Left forelimb (tissue), 1 donor: ENCODE measurements at regions not wholly inside any gene's neighbourhood (a gene's known extent, or its start where the extent isn't known, plus 50 kb on each side); places are given as distances from the start of the nearest gene placed in this dataset.
"Not testable (repeated sequence)": the region's sequence is repeated elsewhere in the genome, so short reads cannot be mapped to it uniquely, and the experiment has no call there.

Experiments
- DNase-seq: peaks from one replicate; pipeline ENCODE4 v3.0.0-alpha.2; 2018; ENCODE audit warnings: low spot score

DNA sequence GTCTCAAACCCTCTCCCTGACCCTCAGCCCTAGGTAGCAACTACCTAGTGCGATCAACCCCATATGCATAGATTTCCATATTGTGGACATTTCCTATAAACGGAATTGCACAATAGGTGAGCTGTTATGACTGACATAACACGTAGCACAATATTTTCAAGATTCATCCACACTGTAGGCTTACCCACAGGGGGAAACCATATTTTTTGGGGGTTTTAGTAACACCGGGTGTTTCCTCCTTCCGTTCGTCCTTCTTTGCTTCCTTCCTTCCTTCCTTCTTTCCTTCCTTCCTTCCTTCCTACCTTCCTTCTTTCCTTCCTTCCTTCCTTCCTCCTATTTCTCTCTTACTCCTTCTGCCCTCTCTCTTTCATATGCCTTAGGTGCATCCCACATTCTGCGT, 524.2 kb downstream of the CWH43 start:
- DNase-seq = peak; percentile 48

DNA sequence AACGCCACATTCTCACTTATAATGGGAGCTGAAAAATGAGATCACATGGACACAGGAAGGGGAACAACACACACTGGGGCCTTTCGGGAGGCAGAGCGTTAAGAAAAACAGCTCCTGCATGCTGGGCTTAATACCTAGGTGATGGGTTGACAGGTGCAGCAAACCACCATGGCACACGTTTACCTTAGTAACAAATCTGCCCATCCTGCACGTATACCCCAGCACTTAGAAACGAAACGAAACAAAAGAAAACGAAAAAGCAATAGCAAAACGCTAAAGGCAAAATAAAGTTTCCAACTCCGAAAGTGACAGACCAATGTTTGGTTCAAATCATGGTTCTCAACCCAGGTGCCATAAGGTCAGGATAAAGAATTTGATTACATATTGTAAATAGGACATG, 525.3 kb downstream of the CWH43 start:
- DNase-seq = peak; percentile 55

DNA sequence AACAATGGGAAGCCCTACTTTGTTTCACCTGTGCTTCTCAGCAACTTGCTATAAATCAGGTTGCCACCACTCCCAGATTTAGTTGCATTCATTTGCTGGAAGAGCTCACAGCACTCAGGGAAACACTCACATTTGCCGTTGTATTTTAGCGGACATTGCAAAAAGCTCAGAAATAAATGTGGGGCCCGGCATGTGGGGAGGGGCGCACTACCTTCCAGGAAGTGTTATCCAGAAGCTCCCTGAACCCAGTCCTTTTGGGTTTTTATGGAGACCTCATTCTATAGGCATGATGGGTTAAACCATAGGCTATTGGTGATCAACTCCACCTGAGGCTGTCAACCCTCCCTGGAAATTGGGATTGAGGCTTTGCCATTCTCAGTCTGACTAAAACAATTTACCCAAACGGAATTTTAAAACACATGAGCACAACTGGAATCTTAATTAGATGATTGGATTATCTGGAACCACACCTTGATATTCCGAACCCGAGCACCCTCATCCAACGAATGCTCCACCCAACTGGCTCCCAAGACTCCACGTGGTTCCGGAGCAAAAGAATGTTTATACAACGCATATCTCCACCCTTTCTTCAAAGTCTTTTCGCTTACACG, 525.9 kb downstream of the CWH43 start:
- peak; percentile 74 for DNase-seq

DNA sequence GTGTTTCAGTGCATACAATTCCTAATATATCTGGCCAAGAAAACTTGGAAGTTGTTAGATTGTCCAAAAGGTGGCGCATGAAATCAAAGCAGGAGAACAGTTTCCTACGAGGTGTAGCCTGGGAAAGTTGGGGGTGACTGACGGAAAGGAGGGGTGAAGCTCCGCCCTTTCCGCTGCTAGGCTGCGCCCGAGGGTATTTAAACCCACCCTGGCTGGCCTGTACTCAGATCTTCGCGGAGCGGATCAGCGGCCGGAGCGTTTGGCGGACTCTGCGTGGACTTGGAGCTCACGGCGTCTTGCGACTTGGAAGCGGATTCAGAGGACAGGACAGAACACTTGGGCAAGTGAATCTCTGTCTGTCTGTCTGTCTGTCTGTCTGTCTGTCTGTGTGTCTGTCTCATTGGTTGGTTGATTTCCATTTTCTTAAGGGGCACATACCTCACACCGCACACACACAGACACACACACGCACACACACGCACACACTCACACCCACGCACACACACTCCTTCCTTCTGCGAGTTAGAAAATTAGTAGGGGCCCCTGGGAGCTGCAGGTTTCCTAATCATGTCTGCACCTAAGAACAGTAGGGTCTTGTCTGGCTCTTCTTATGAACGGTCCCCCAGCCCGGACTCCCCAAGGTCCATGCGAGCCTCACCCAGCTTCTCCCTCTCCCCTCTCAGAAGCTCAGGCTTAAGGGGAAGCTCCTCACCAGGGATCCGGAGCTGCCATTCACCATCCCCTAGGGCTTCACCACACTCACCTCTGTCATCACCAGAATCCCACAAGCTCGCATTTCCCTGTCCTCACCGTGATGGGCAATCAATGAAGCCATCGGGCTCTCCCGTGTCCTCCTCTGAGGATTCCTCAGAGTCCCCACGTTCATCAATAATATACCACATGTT, 526.8 kb downstream of the CWH43 start:
- DNase-seq = peak; percentile 70

DNA sequence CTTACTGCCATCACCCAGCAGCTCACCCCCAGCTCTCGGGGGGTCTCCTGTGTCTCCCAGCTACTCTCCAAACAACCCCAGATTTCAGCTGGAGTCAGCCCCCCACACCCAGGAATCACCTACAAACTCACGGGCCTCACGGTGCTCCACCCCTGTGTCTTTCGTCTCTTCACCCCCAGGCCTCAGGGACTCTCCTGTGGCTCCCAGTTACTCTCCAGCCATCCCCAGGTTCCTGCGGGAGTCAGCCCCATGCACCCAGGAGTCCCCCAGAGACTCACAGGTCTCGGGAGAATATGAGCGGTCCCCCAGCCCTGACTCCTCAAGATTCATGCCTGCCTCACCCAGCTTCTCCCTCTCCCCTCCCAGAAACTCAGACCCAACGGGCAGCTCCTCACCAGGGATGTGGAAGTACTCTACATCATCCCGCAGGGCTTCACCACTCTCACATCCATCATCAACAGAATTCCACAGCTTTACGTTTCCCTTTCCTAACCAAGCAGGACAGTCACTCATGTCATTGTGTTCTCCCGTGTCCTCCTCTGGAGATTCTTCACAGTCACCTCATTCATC, 527.6 kb downstream of the CWH43 start:
- peak; percentile 65 for DNase-seq

DNA sequence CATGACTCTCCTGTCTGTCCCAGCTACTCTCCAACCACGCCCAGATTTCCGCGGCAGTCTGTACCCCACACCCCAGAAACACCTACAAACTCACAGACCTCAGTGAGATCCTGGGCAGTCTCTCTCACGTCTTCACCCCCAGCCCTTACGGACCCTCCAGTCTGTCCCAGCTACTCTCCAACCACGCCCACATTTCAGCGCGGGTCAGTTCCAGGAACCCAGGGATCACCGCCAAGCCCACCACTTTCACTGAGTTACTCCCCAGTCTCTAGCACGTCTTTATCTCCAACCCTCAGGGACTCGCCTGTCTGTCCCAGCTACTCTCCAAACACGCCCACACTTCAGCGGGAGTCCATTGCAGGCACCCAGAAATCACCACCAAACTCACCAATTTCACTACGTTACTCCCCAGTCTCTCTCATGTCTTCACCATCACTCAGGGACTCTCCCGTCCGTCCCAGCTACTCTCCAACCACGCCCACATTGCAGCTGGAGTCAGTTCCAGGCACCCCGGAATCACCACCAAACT, 528.2 kb downstream of the CWH43 start:
- DNase-seq = peak; percentile 87

DNA sequence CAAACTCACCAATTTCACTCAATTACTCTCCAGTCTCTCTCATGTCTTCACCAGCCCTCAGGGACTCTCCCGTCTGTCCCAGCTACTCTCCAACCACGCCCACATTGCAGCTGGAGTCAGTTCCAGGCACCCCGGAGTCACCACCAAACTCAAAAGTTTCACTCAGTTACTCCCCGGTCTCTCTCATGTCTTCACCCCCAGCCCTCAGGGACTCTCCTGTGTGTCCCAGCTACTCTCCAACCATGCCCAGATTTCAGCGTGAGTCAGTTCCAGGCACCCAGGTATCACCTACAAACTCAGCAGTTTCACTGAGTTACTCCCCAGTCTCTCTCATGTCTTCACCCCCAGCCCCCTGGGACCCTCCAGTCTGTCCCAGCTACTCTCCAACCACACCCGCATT, 528.8 kb downstream of the CWH43 start:
- peak; percentile 25 for DNase-seq

DNA sequence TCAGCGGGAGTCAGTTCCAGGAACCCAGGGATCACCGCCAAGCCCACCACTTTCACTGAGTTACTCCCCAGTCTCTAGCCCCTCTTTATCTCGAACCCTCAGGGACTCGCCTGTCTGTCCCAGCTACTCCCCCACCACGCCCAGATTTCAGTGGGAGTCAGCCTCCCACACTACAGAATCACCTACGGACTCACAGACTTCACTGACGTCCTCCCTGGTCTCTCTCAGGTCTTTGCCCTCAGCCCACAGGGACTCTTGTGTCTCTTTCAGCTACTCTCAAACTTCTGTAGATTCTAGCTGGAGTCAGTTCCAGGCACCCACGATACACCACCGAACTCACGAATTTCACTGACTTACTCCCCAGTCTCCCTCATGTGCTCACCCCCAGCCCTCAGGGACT, 529.2 kb downstream of the CWH43 start:
- not testable (repeated sequence) for DNase-seq

DNA sequence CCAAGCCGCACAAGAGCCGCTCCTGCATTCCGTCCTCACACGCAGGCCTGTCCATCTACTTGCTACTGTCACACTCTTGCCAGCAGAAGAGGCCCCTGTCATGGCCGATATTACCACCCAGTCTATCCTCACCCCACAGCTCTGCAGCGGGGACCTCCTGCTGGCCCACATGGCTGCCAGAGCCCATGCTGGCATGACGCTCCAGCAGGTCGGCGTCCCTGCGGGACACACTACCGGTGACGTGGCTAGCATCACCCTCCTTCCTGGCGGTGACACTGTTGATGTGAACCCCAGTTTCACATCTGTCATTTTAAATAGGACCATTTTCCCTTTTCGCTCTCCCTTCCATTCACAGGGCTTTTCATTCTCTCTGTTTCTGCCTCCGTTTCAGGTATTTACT, 530.0 kb downstream of the CWH43 start:
- DNase-seq = not testable (repeated sequence)

DNA sequence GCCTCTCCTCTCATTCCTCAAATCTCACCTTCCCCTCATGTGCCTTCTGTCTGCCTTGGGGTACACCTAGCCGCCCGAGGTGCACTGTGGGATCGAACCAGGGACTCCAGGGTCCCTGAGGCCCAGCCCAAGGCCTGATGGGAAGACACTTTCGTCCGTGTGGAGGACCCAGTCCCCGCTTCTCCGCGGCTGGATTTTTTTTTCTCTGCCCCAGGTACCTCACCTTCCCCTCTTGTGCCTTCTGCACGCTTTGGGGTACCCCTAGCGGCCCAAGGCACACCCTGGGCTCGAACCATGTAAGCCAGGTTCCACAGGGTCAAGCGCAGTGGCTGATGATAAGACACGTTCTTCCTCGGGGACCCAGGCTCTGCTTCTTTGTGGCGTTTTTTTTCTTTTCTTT, 530.7 kb downstream of the CWH43 start:
- DNase-seq = peak; percentile 48

DNA sequence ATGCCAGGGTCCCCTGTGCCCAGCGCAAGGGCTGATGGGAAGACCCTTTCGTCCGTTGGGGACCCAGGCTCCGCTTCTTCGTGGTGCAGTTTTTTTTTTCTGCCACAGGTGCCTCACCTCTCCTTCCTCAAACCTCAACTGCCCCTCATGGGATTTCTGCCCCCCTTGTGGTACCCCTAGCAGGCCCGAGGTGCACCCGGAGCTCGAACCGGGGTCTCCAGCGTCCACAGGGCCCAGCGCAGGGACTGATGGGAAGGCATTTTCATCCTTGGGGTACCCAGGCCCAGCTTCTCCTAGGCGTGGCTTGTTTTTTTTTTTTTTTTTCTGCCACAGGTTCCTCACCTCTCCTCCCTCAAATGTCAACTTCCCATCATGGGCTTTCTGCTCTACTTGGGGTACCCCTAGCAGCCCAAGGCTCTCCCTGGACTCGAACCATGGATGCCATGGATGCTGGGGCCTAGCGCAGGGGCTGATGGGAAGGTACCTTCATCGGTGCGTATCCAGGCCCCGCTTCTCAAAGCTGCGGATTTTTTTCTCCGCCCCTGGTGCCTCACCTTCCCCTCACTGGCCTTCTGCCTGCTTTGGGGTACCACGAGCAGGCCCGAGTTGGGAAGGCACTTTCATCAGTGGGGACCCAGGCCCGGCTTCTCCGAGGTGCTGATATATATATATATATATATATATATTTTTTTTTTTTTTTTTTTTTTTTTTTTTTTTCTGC, 531.6 kb downstream of the CWH43 start:
- DNase-seq = peak; percentile 28

DNA sequence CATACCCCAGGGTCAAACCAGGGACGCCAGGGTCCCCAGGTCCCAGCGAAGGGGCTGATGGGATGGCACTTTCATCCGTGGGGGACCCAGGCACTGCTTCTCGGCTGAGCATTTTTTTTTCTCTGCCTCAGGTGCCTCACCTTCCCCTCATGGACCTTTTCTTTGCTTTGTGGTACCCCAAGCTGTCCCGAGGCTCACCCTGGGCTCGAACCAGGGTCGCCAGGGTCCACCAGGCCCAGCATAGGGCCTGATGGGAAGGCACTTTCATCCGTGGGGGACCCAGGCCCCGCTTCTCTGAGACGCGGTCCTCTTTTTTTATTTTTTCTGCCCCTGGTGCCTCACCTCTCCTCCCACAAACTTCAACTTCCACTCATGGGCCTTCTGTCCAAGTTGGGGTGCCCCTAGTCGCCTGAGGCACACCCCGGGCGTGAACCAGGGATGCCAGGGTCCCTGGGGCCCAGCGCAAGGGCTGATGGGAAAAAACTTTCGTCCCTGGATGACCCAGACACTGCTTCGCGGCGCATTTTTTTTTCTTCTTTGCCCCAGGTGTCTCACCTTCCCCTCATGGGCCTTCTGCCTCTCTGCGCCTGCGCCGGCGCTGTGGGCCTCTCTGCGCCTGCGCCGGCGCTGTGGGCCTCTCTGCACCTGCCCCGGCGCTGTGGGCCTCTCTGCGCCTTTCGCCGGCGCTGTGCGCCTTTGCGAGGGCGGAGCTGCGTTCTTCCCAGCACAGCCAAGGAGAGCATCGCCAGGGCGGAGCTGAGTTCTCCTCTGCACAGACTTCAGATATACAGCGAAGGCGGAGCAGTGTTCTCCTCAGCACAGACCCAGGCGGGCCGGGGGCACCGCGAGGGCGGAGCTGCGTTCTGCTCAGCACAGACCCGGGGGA, 533.3 kb downstream of the CWH43 start:
- not testable (repeated sequence) for DNase-seq

DNA sequence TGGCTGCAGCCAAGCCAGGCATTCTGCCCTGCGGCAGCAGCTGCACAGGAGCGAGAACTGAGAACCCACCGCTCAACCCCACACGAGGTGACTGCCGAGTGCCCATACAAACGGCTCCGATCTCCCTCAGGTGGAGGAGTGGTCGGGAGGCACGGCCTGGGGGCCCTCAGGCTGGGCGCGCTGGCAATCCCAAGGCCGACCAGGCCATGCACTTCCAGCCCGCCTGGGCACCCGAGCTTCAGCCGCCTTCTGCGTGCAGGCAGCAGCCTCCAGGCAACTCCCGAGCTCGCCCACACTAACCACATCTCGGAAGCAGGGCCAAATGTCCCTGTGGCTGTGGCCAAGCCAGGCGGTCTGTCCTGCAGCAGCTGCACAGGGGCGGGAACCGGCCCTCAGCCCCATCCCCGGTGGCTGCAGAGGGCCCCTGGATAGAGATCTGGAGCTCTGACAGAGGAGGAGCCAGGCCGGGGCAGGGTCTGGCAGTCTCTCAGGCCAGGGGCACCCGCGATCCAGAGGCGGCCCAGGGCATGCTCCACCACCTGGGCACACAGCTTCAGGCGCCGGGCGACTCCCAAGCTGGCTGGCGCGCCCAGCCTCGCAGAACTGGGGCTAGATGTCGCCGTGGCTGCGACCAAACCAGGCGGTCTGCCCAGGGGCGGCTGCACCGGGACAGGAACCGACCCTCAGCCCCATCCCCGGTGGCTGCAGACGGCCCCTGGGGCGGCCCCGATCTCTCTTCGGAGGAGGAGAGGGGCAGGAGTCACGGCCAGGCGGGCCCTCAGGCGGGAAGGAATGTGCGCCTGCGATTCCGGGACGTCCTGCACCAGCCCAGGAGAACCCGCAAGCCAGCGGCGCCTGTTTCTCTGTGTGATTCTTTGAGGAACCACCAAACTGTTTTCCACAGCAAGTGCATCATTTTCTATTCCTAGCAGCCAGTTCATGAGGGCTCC, 538.0 kb downstream of the CWH43 start:
- not testable (repeated sequence) for DNase-seq

DNA sequence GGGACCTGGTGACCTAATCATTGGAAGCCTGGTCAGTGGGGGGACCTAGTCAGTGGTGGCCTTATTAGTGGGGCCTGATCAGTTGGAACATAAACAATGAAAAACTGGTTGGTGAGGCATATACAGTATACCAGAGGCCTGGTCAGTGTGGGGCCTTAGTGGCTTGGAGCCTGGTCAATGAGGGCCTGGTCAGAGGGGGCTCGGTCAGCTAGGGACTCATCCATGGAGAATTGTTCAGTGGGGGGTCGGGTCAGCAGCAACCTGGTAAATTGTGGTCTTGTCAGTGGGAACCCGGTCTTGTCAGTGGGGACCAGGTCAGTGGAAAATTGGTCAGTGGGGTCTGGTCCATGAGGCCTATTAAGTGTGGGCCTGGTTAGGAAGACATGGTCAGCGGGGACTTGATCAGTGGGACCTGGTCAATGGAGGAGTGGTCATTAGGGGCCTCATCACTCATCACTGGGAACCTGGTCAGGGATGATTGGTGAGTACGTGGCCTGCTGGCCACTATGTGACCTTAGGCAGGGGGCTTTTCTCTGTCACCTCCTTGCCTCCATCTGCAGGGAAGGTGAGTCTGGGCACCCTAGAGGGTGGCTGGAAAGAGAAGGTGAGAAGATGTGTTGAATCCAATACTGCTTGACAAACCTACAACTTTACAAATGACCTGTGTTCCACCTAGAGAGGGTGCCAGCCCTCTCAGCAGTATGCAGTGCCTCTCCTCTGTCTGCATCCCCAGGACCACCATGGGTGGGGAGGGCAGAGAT, 573.0 kb downstream of the CWH43 start:
- not testable (repeated sequence) for DNase-seq

DNA sequence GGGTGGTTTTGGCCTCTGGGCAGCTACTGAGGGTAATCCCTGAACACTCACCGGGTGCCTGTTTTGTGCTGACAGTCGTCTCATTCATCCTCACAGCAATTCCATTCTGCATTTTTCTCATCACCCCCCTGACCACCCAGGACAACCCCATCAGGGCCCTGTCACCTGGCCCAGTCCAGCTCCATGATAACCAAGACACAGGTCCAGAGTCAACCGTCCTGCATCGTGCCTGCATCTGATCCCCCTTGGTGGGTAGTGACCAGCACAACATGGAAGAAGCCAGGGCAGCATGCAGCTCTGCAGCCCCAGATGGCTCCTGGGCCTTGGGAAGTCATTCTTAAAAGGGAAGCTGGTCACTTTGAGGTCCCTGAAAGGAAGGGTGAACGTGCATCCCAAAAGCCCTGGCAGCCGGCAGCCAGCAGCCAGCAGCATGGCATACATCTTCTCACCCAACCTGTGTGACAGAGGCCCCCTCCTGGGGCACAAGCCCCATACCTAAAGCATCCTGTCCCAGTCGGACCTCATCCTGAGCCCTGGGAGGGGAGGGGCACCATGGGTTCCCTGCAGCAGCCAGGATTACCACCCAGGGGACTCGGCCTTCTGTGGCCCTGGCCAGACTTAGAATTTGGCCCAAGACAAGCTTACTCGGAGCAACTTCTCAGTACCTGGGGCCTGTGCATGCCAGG, 574.2 kb downstream of the CWH43 start:
- not testable (repeated sequence) for DNase-seq

DNA sequence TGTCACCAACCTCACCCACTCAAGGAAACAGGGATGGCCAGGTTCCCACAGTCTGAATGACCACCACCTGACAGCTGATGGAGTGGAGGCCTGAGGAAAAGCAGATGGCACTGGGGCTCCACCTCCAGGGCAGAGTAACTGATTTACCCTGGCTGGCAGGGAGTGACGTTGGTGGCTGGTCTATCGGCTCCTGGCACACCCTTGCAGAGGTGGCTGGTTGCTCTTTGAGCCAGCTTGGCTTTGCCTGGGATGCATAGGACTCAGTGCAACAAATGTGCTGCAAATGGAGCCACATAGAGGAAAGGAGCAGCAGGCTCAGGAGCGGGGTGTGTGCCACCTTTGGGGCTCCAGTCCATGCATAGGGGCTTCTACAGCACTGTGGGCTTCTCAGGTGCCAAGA, 574.8 kb downstream of the CWH43 start:
- not testable (repeated sequence) for DNase-seq

DNA sequence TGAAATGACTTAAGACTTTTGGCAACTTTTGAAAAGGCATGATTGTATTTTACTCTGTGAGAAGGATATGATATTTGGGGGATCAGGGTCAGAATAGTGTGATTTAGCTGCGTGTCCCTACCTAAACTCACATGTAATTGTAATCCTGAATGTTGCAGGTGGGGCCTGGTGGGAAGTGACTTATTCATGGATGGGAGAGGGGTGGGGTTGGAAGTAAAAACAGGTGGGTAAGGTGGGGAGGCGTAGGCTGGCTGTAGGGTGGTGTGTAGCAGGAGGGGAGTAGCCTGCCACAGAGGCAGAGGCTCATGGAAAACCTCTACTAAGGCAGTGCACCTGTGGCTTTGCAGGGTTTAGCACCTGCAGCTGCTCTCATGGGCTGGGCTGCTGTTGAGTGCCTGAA, 584.2 kb downstream of the CWH43 start:
- DNase-seq = not testable (repeated sequence)

DNA sequence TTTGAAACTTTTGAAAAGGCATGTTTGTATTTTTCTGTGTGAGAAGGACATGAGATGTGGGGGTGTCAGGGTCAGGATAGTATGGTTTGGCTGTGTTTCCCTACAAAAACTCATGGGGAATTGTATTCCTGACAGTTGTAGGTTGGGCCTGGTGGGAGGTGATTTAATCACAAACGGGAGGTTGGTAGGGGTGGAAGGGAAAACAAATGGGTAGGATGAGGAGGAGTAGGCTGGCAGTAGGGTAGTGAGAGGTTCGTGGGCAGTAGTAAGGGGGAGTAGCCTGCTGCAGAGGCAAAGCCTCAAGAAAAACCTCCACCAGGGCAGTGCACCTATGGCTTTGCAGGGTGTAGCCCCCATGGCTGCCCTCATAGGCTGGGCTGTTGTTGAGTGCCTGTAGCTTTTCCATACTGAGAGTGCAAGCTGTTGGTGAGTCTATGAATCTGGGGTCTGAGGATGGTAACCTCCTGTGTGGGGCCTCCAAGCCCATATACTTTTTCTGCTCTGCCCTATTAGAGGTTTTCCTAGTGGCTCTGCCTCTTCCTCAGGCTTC, 587.7 kb downstream of the CWH43 start:
- peak; percentile 41 for DNase-seq
